ENCODE measurements at regions not wholly inside any gene's neighbourhood (a gene's known extent, or its start where the extent isn't known, plus 50 kb on each side); places are given as distances from the start of the nearest gene placed in this dataset.
A peak's percentile ranks its signal among the peaks of the same experiment; 100 is the strongest.

DNA sequence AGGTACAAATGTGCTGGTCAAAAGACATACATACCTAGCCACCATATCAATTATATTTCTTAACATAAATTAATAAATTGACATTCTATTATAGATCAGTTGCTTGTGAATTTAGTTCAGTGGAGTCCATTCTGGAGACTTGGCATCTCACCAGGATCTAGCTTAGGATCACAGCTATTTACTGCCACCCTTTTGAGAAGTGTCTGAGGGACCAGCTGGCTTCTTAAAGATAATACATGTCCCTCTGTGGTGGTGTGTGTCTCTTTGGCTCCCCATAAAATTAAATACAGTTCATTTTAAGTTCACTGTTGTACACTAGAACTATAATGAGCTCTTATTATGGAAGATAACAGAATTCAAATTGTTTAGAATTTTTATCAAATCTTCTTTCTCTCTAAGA lies 290.7 kb downstream of the PRELID2 start:
- no peak for DNase-seq (ENCODE audit: low spot score in 2 of 2)
- intact Hi-C loops (cut with DNase I; ENCODE audit: low total_unique reads) = no loop called here
- TF ChIP-seq, protein P1, sequence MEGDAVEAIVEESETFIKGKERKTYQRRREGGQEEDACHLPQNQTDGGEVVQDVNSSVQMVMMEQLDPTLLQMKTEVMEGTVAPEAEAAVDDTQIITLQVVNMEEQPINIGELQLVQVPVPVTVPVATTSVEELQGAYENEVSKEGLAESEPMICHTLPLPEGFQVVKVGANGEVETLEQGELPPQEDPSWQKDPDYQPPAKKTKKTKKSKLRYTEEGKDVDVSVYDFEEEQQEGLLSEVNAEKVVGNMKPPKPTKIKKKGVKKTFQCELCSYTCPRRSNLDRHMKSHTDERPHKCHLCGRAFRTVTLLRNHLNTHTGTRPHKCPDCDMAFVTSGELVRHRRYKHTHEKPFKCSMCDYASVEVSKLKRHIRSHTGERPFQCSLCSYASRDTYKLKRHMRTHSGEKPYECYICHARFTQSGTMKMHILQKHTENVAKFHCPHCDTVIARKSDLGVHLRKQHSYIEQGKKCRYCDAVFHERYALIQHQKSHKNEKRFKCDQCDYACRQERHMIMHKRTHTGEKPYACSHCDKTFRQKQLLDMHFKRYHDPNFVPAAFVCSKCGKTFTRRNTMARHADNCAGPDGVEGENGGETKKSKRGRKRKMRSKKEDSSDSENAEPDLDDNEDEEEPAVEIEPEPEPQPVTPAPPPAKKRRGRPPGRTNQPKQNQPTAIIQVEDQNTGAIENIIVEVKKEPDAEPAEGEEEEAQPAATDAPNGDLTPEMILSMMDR (IDR thresholded peaks at IDR 0.05) = no peak
- no peak for TF ChIP-seq POLR2A (IDR thresholded peaks at IDR 0.05)
- H3K4me3 ChIP-seq (ENCODE audit: low read depth, poor library complexity, severe bottlenecking) = no peak overlapping the region

DNA sequence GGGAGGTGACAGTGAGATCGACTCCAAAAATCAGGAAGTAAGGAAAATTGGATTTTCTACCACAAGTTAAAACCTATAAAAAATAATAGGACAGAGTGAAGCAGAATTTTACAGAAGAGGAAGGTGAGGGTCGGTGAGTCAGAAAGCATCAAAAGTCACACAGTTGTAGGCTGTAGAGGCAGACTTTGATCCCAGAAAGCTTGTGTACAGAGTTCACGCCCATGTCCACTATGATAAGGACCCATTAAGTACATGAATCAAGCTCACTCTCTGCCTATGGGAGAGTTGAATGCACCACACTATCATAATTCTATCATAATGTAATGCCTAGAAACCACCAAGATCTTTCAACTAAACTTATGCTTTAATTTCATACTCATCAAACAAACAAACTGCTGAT lies 291.2 kb downstream of the PRELID2 start:
- TF ChIP-seq, protein P1 (IDR thresholded peaks at IDR 0.05) = no peak
- no peak for TF ChIP-seq POLR2A (IDR thresholded peaks at IDR 0.05)
- intact Hi-C loops (cut with DNase I; ENCODE audit: low total_unique reads) = no loop called here
- no peak for DNase-seq (ENCODE audit: low spot score in 2 of 2)
- WGBS, 2 donors = 90 to 94% methylated on average over 3 of the region's 3 CpGs
- H3K4me3 ChIP-seq (ENCODE audit: low read depth, poor library complexity, severe bottlenecking) = no peak overlapping the region

DNA sequence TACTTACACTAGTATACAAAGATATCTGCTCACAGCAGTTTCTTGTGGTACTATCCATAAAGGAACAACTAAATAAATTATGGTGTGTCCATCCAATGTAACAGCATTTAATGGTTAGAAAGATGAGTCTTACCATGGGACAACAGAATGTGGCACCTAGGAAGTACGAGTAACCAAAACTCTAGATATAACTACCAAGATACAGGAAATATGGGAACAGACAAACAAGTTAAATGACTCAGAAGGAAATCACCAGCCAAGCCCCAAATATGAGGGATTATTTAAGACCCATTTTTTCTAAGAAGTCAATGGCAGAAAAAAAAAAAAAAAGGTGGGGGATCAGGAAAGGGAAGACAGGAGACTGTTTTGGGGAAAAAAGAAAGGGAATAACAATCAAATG lies 294.8 kb downstream of the PRELID2 start:
- H3K4me3 ChIP-seq (ENCODE audit: low read depth, poor library complexity, severe bottlenecking) = no peak overlapping the region
- 70 to 92% methylated on average over 1 of the region's 1 CpG for WGBS, 2 donors
- TF ChIP-seq, protein P1 (IDR thresholded peaks at IDR 0.05) = no peak
- no peak for TF ChIP-seq POLR2A (IDR thresholded peaks at IDR 0.05)
- intact Hi-C loops (cut with DNase I; ENCODE audit: low total_unique reads) = no loop called here
- DNase-seq (ENCODE audit: low spot score in 2 of 2) = no peak

DNA sequence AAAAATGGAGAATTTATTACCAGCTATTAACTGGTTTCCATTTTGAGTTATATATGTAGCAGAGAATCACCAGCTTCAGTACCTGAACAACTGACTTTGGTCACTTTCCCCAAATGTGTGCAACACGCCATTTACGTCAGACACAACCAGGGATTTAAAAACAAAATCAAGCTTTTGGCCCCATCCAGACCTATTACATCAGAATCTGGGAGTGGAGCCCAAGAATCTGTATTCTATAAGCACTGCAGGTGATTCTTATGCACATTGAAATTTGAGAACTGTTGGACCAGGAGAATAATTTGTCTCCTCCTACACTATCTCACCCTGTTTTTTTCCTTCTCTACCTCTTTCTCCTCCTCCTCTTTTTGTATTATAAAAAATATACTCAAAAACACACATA lies 295.9 kb downstream of the PRELID2 start:
- H3K4me3 ChIP-seq (ENCODE audit: low read depth, poor library complexity, severe bottlenecking) = no peak overlapping the region
- WGBS, 2 donors = 77 to 95% methylated on average over 2 of the region's 2 CpGs
- intact Hi-C loops (cut with DNase I; ENCODE audit: low total_unique reads) = no loop called here
- TF ChIP-seq POLR2A (IDR thresholded peaks at IDR 0.05) = no peak
- TF ChIP-seq, protein P1 (IDR thresholded peaks at IDR 0.05) = no peak
- DNase-seq (ENCODE audit: low spot score in 2 of 2) = no peak

DNA sequence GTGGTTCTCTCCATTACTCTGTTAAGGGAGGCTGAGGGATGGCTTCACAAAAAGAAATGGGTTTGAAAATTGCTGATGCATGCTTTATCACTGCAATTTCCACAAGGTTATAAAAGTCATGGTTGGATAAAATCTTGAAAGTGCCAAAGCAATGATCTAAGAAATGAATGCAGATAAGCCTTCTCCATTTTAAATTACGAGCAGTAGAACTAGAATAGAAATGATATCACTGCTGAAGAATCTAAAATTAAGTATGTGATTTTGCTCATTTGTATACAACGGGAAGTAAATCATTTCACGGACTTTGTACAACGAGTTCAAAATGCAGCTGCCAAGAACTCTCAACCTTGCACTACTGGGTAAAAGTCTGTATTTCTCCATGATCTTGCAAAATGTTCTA lies 299.0 kb downstream of the PRELID2 start:
- no peak overlapping the region for H3K4me3 ChIP-seq (ENCODE audit: low read depth, poor library complexity, severe bottlenecking)
- 51 to 66% methylated on average over 4 of the region's 4 CpGs for WGBS, 2 donors
- TF ChIP-seq POLR2A (IDR thresholded peaks at IDR 0.05) = no peak
- TF ChIP-seq, protein P1 (IDR thresholded peaks at IDR 0.05) = no peak
- DNase-seq (ENCODE audit: low spot score in 2 of 2) = no peak
- intact Hi-C loops (cut with DNase I; ENCODE audit: low total_unique reads) = no loop called here

DNA sequence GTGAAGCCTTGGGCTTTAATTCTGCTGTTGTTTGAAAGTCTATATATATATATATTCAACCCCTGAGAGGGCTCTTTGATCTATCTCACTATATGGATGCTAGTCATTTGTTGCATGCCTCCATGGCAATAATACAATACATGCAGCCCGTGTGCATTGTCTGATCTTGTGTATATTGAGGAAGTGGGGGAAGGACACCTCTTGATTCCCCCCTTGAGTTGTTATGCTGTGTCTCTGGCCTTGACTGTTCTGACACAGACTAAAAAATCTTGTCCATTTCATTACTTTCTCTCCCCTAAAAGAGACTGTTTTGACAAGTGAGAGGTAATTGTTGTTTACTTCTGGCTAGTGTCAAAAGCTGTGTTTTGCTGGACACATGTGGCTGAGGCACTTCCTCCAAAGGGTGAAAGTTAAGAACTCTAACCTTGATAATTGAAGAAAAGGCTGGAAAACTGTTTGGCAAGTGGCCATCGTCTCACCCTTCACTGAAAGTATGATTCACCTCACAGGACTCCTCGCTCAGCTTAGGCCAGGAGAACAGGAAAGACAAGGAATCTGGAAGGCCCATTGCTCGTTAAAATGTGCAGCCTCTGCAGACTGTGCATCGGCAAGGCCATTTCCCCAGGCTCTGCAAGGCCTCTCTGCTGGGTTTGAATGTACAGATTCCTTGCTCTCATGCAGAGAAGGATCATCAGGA lies 304.0 kb downstream of the PRELID2 start:
- no peak for TF ChIP-seq POLR2A (IDR thresholded peaks at IDR 0.05)
- TF ChIP-seq, protein P1 (IDR thresholded peaks at IDR 0.05) = no peak
- intact Hi-C loops (cut with DNase I; ENCODE audit: low total_unique reads) = no loop called here
- H3K4me3 ChIP-seq (ENCODE audit: low read depth, poor library complexity, severe bottlenecking) = no peak overlapping the region
- DNase-seq (ENCODE audit: low spot score in 2 of 2) = peak in 1 of 2 donors; percentile 20
- WGBS, 2 donors = 36 to 43% methylated on average over 5 of the region's 5 CpGs
